Ovary (tissue), 3 donors: ENCODE measurements at regions not wholly inside any gene's neighbourhood (a gene's known extent, or its start where the extent isn't known, plus 50 kb on each side); places are given as distances from the start of the nearest gene placed in this dataset.

Experiments
- EP300 ChIP-seq: sonication (generic); formaldehyde crosslinking; IDR thresholded peaks from one replicate; pipeline ENCODE4 v1.6.1; 2017; ENCODE audit warnings: antibody characterized with exemption
- POLR2A ChIP-seq: fragments of 450-650 bp; IDR thresholded peaks from one replicate; pipeline ENCODE4 v1.6.1; 2017; ENCODE audit warnings: antibody characterized with exemption, mild to moderate bottlenecking, moderate library complexity
- TF ChIP-seq, protein P1 (sequence below), 3 donors: fragments of 450-650 bp in 2 of 3; fragments of 200-600 bp in 1 of 3; IDR thresholded peaks; one replicate each; pipeline versions ENCODE4 v1.5.1 to v1.8.0; 2016 to 2022; ENCODE audit warnings: antibody characterized with exemption in 3 of 3, mild to moderate bottlenecking in 1 of 3
- donor health status: DM: no; HTN: no; CAD: no.

DNA sequence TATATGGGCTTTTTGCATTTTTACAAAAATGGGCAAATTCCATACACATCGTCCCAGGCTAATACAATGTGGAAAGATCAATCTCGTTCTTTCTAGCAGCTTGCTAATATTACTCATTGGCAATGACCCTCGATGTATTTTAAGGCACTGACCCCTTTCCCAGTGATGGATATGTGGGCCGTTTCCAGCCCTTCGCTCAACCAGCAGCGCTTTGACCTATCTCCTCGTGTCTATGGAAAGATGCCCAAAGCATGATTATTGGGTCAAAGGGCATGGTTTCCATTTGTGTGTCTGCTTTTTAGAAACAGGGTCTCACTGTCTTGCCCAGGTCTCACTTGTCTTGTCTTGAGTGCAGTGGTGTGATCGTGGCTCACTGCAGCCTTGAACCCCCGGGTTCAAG, 273.8 kb downstream of the MRTFB start:
- TF ChIP-seq, protein P1, sequence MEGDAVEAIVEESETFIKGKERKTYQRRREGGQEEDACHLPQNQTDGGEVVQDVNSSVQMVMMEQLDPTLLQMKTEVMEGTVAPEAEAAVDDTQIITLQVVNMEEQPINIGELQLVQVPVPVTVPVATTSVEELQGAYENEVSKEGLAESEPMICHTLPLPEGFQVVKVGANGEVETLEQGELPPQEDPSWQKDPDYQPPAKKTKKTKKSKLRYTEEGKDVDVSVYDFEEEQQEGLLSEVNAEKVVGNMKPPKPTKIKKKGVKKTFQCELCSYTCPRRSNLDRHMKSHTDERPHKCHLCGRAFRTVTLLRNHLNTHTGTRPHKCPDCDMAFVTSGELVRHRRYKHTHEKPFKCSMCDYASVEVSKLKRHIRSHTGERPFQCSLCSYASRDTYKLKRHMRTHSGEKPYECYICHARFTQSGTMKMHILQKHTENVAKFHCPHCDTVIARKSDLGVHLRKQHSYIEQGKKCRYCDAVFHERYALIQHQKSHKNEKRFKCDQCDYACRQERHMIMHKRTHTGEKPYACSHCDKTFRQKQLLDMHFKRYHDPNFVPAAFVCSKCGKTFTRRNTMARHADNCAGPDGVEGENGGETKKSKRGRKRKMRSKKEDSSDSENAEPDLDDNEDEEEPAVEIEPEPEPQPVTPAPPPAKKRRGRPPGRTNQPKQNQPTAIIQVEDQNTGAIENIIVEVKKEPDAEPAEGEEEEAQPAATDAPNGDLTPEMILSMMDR (IDR thresholded peaks at IDR 0.05), result no peak
- TF ChIP-seq POLR2A, result no peak
- no peak for TF ChIP-seq EP300
